Right lung (tissue), 2 donors: ENCODE measurements at regions not wholly inside any gene's neighbourhood (a gene's known extent, or its start where the extent isn't known, plus 50 kb on each side); places are given as distances from the start of the nearest gene placed in this dataset.
"Not testable (repeated sequence)": the region's sequence is repeated elsewhere in the genome, so short reads cannot be mapped to it uniquely, and the experiment has no call there.

Source experiments
- DNase-seq, 2 donors: peaks; one replicate each; pipeline ENCODE4 v3.0.0-alpha.2; 2013

GRCh38 chr3:178348561-178349217, 187.5 kb upstream of the KCNMB2 start:
- not testable (repeated sequence) for DNase-seq

GRCh38 chr3:178349218-178349596, 187.0 kb upstream of the KCNMB2 start:
- DNase-seq: not testable (repeated sequence)

GRCh38 chr3:178350763-178351162, 185.5 kb upstream of the KCNMB2 start:
- no peak for DNase-seq

GRCh38 chr3:178352326-178353005, 183.8 kb upstream of the KCNMB2 start:
- no peak for DNase-seq

- DNase-seq: no peak
Measured at GRCh38 chr3:178353006-178353694, 183.1 kb upstream of the KCNMB2 start.

GRCh38 chr3:178359728-178360127, 176.5 kb upstream of the KCNMB2 start:
- DNase-seq: no peak

- not testable (repeated sequence) for DNase-seq
Measured at GRCh38 chr3:178363048-178363447, 173.2 kb upstream of the KCNMB2 start.

- DNase-seq: no peak
Measured at GRCh38 chr3:178367817-178368617, 168.2 kb upstream of the KCNMB2 start.

- DNase-seq: no peak
Measured at GRCh38 chr3:178369006-178369405, 167.2 kb upstream of the KCNMB2 start.

- no peak for DNase-seq
Measured at GRCh38 chr3:178369811-178370210, 166.4 kb upstream of the KCNMB2 start.

GRCh38 chr3:178370387-178370786, 165.8 kb upstream of the KCNMB2 start:
- no peak for DNase-seq

- DNase-seq: no peak
Measured at GRCh38 chr3:178381555-178381954, 154.7 kb upstream of the KCNMB2 start.

GRCh38 chr3:178381971-178382448, 154.2 kb upstream of the KCNMB2 start:
- no peak for DNase-seq

GRCh38 chr3:178382449-178383061, 153.7 kb upstream of the KCNMB2 start:
- DNase-seq: peak; percentile 68 to 82

GRCh38 chr3:178384321-178385230, 151.7 kb upstream of the KCNMB2 start:
- DNase-seq: no peak

GRCh38 chr3:178385280-178385952, 150.8 kb upstream of the KCNMB2 start:
- DNase-seq: peak; percentile 45 to 53

GRCh38 chr3:178386401-178386800, 149.8 kb upstream of the KCNMB2 start:
- no peak for DNase-seq

GRCh38 chr3:178386880-178387279, 149.4 kb upstream of the KCNMB2 start:
- DNase-seq: no peak

GRCh38 chr3:178388473-178388872, 147.8 kb upstream of the KCNMB2 start:
- no peak for DNase-seq

- no peak for DNase-seq
Measured at GRCh38 chr3:178389258-178389657, 147.0 kb upstream of the KCNMB2 start.
